PC-9 (cell line): ENCODE measurements at regions not wholly inside any gene's neighbourhood (a gene's known extent, or its start where the extent isn't known, plus 50 kb on each side); places are given as distances from the start of the nearest gene placed in this dataset.
"Not testable (repeated sequence)": the region's sequence is repeated elsewhere in the genome, so short reads cannot be mapped to it uniquely, and the experiment has no call there.

Experiments used
- BruUV-seq: library from RNA; stranded (reverse); fragments of 400-500 nt; replicated peaks from 2 replicates; lab custom pipeline; 2021; lab: Mats Ljungman, UMichigan
- CTCF ChIA-PET: fragments of 300-600 bp; sonication (Branson Sonifier 250); formaldehyde crosslinking; loops from one replicate; lab custom pipeline; 2022; ENCODE audit warnings: antibody characterized with exemption; lab: Charles Lee
- POLR2A ChIA-PET: fragments of 300-600 bp; sonication (Branson Sonifier 250); formaldehyde crosslinking; loops from one replicate; lab custom pipeline; 2022; ENCODE audit warnings: antibody characterized with exemption; ENCODE audit not compliant: unreplicated experiment; lab: Charles Lee
- DNase-seq, 2 experiments: peaks; one replicate each; pipeline versions ENCODE4 v3.0.0 to v3.0.0-alpha.2; 2015 to 2022; ENCODE audit warnings: mixed read lengths in 1 of 2
- H2AFZ ChIP-seq: fragments of 200-600 bp; sonication (generic); 2 replicates; pipeline ENCODE4 v1.8.1; 2017; ENCODE audit warnings: antibody characterized with exemption
- H3F3A ChIP-seq: fragments of 200-600 bp; sonication (generic); 2 replicates; pipeline ENCODE4 v1.8.1; 2017; ENCODE audit warnings: antibody characterized with exemption, mild to moderate bottlenecking, low read depth; ENCODE audit not compliant: insufficient read depth
- H3K27ac ChIP-seq: fragments of 200-600 bp; sonication (generic); 2 replicates; pipeline ENCODE4 v1.6.1; 2016; ENCODE audit warnings: mixed run types
- H3K27me3 ChIP-seq: fragments of 200-600 bp; sonication (generic); 2 replicates; pipeline ENCODE4 v1.6.1; 2016; ENCODE audit warnings: low read depth, mixed run types; ENCODE audit not compliant: insufficient read depth
- H3K36me3 ChIP-seq: fragments of 200-600 bp; sonication (generic); 2 replicates; pipeline ENCODE4 v1.6.1; 2016; ENCODE audit warnings: low read depth, mixed run types
- H3K4me1 ChIP-seq: fragments of 200-600 bp; sonication (generic); replicated peaks from 2 replicates; pipeline ENCODE4 v1.6.1; 2016; ENCODE audit warnings: mixed run types; ENCODE audit not compliant: insufficient read depth
- H3K4me2 ChIP-seq: fragments of 200-600 bp; sonication (generic); 2 replicates; pipeline ENCODE4 v1.6.1; 2017; ENCODE audit warnings: mixed run types
- H3K4me3 ChIP-seq: fragments of 200-600 bp; sonication (generic); 2 replicates; pipeline ENCODE4 v1.6.1; 2016; ENCODE audit warnings: mixed run types
- H3K79me2 ChIP-seq: fragments of 200-600 bp; sonication (generic); 2 replicates; pipeline ENCODE4 v1.6.1; 2017; ENCODE audit warnings: low read depth, mixed run types
- H3K9me2 ChIP-seq: fragments of 200-600 bp; sonication (generic); 2 replicates; pipeline ENCODE4 v1.8.1; 2017; ENCODE audit warnings: mild to moderate bottlenecking; ENCODE audit not compliant: insufficient read depth
- H3K9me3 ChIP-seq: fragments of 200-600 bp; sonication (generic); 2 replicates; pipeline ENCODE4 v1.8.1; 2016; ENCODE audit warnings: low read depth; ENCODE audit not compliant: insufficient read depth
- H4K20me1 ChIP-seq: fragments of 200-600 bp; sonication (generic); 2 replicates; pipeline ENCODE4 v1.8.1; 2017; ENCODE audit not compliant: insufficient read depth
- CTCF ChIP-seq: fragments of 200-600 bp; sonication (generic); conservative IDR thresholded peaks from 2 replicates; pipeline ENCODE4 v1.6.1; 2017; ENCODE audit warnings: mixed run types, antibody characterized with exemption, mild to moderate bottlenecking, moderate library complexity
- EZH2 ChIP-seq: fragments of 200-600 bp; sonication (generic); IDR thresholded peaks from 2 replicates; pipeline ENCODE4 v1.8.0; 2017; ENCODE audit warnings: antibody characterized with exemption, low read depth
- intact Hi-C: fragments of 100-400 bp; cut with micrococcal nuclease; formaldehyde crosslinking; loops from one replicate; pipeline ENCODE4 v1.10.0; 2022; ENCODE audit not compliant: unreplicated experiment

GRCh38 chr9:85469041-85469440 lies 272.7 kb downstream of the AGTPBP1 start:
- ChIA-PET POLR2A (no interaction called here), CTCF (no interaction called here)
- Histone ChIP-seq H3K27ac (no peak overlapping the region), H3K79me2 (no peaks in the 10 kb centered on the region), H3K4me3 (no peak overlapping the region), H3K9me2 (no peaks in the 10 kb centered on the region), H3K36me3 (no peaks in the 10 kb centered on the region), H3K27me3 (peaks cover 30% of the 10 kb centered on the region), H3K4me1 (no peaks in the 10 kb centered on the region), H2AFZ (no peak overlapping the region), H4K20me1 (no peaks in the 10 kb centered on the region), H3K9me3 (no peaks in the 10 kb centered on the region), H3F3A (no peaks in the 10 kb centered on the region), H3K4me2 (no peak overlapping the region)
- intact Hi-C loops: no loop called here
- DNase-seq: no peak
- no TSS peak for BruUV-seq
- no peak for TF ChIP-seq CTCF
- TF ChIP-seq EZH2: no peak

- ChIA-PET CTCF (no interaction called here), POLR2A (no interaction called here)
- H3K27ac ChIP-seq: no peak overlapping the region
Measured at GRCh38 chr9:85466834-85467233, 274.9 kb downstream of the AGTPBP1 start.

GRCh38 chr9:85458114-85458864 lies 283.5 kb downstream of the AGTPBP1 start:
- H3F3A ChIP-seq, H3K9me3 ChIP-seq, POLR2A ChIA-PET, DNase-seq, H3K4me2 ChIP-seq, H3K79me2 ChIP-seq, intact Hi-C loops, H3K4me3 ChIP-seq, H2AFZ ChIP-seq, H4K20me1 ChIP-seq, H3K9me2 ChIP-seq, CTCF ChIA-PET, H3K4me1 ChIP-seq, H3K27ac ChIP-seq, H3K36me3 ChIP-seq, BruUV-seq: not testable (repeated sequence)
- H3K27me3 ChIP-seq: peaks cover 13% of the 10 kb centered on the region

More at GRCh38 chr9:85466834-85467233, 274.9 kb downstream of the AGTPBP1 start:
- no peaks in the 10 kb centered on the region for H3K9me3 ChIP-seq
- H3F3A ChIP-seq: no peaks in the 10 kb centered on the region
- no peaks in the 10 kb centered on the region for H3K4me1 ChIP-seq
- no peaks in the 10 kb centered on the region for H4K20me1 ChIP-seq
- no peaks in the 10 kb centered on the region for H3K36me3 ChIP-seq
- no peak for DNase-seq
- no peaks in the 10 kb centered on the region for H3K9me2 ChIP-seq
- intact Hi-C loops: no loop called here
- H3K27me3 ChIP-seq: peaks cover 43% of the 10 kb centered on the region
- no TSS peak for BruUV-seq
- H2AFZ ChIP-seq: no peak overlapping the region
- no peaks in the 10 kb centered on the region for H3K79me2 ChIP-seq
- no peak overlapping the region for H3K4me3 ChIP-seq
- no peak overlapping the region for H3K4me2 ChIP-seq
- TF ChIP-seq EZH2: no peak
- no peak for TF ChIP-seq CTCF
